ENCODE measurements at regions not wholly inside any gene's neighbourhood (a gene's known extent, or its start where the extent isn't known, plus 50 kb on each side); places are given as distances from the start of the nearest gene placed in this dataset.

DNA sequence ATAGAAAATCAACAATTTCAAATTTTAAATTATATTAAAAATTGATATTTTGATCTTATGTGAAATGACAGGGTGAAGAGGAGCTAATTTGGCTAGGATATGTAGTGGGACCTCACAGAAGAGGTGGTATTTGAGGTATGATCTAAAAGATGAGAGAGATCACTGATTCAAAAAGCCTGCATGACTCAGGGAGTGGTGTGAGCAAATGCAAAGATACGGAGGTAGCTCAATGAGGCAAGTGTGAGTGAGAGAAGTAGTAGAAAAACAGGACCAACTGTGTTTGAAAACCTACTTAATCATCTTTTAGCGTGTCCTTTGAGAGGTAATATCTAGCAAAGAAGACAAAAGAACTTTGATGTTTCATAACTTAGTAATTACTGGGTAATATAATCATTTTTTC lies 557.5 kb downstream of the DSC3 start:
- no peak for TF ChIP-seq POLR2A (IDR thresholded peaks at IDR 0.05)
- no peak for TF ChIP-seq CTCF (IDR thresholded peaks at IDR 0.05)

All from lower leg skin (tissue), 3 donors.